Astrocyte (in vitro differentiated cells and primary cell): ENCODE measurements at regions not wholly inside any gene's neighbourhood (a gene's known extent, or its start where the extent isn't known, plus 50 kb on each side); places are given as distances from the start of the nearest gene placed in this dataset.

Source experiments
- DNase-seq: peaks from one replicate; pipeline ENCODE4 v3.0.0-alpha.2; 2010; ENCODE audit warnings: low read depth
- FAIRE-seq: peaks from 2 replicates; lab custom pipeline; 2011; peaks lifted over from hg19 to GRCh38; lab: Jason Lieb, UNC
- H2AFZ ChIP-seq: 2 replicates; pipeline ENCODE4 v1.6.0; 2012; ENCODE audit warnings: low read depth, low read length, inconsistent platforms
- H3K27ac ChIP-seq: 2 replicates; pipeline ENCODE4 v1.5.1; 2011; ENCODE audit warnings: low read depth, low read length, inconsistent platforms
- H3K27me3 ChIP-seq: 2 replicates; pipeline ENCODE4 v1.6.0; 2011; ENCODE audit warnings: low read length, inconsistent platforms; ENCODE audit not compliant: insufficient read depth
- H3K36me3 ChIP-seq: 2 replicates; pipeline ENCODE4 v1.5.1; 2011; ENCODE audit warnings: low read length, inconsistent platforms; ENCODE audit not compliant: insufficient read depth
- H3K4me1 ChIP-seq: 2 replicates; pipeline ENCODE4 v1.5.1; 2011; ENCODE audit warnings: low read length, inconsistent platforms; ENCODE audit not compliant: insufficient read depth
- H3K4me2 ChIP-seq: 2 replicates; pipeline ENCODE4 v1.6.0; 2012; ENCODE audit warnings: low read length, inconsistent platforms
- H3K4me3 ChIP-seq: 2 replicates; pipeline ENCODE4 v1.5.1; 2011; ENCODE audit warnings: low read depth, mild to moderate bottlenecking, low read length, inconsistent platforms; ENCODE audit not compliant: insufficient read depth
- H3K79me2 ChIP-seq: 2 replicates; pipeline ENCODE4 v1.6.0; 2012; ENCODE audit warnings: mild to moderate bottlenecking, low read length, inconsistent platforms; ENCODE audit not compliant: insufficient read depth
- H3K9ac ChIP-seq: 2 replicates; pipeline ENCODE4 v1.6.0; 2012; ENCODE audit warnings: mild to moderate bottlenecking, low read length, inconsistent platforms
- H3K9me3 ChIP-seq: 2 replicates; pipeline ENCODE4 v1.5.1; 2012; ENCODE audit warnings: low read depth, mild to moderate bottlenecking, low read length, inconsistent platforms; ENCODE audit not compliant: insufficient read depth
- H4K20me1 ChIP-seq: 2 replicates; pipeline ENCODE4 v1.6.0; 2012; ENCODE audit warnings: low read length, inconsistent platforms; ENCODE audit not compliant: insufficient read depth
- H3K27ac Mint-ChIP-seq: one replicate; pipeline ENCODE4 v1.8.0; 2021; ENCODE audit warnings: mild to moderate bottlenecking, mixed read lengths; ENCODE audit not compliant: unreplicated experiment
- H3K27me3 Mint-ChIP-seq: one replicate; pipeline ENCODE4 v1.8.0; 2021; ENCODE audit warnings: low read depth, mixed read lengths; ENCODE audit not compliant: unreplicated experiment
- H3K36me3 Mint-ChIP-seq: one replicate; pipeline ENCODE4 v1.8.0; 2021; ENCODE audit warnings: low read depth, mixed read lengths; ENCODE audit not compliant: unreplicated experiment
- H3K4me1 Mint-ChIP-seq: one replicate; pipeline ENCODE4 v1.8.0; 2021; ENCODE audit warnings: low read depth, mixed read lengths; ENCODE audit not compliant: unreplicated experiment
- H3K4me3 Mint-ChIP-seq: one replicate; pipeline ENCODE4 v1.8.0; 2021; ENCODE audit warnings: mild to moderate bottlenecking, moderate library complexity, mixed read lengths; ENCODE audit not compliant: unreplicated experiment
- H3K9me3 Mint-ChIP-seq: one replicate; pipeline ENCODE4 v1.8.0; 2021; ENCODE audit warnings: mild to moderate bottlenecking, mixed read lengths; ENCODE audit not compliant: unreplicated experiment
- CTCF ChIP-seq: IDR thresholded peaks from 2 replicates; pipeline ENCODE4 v1.5.1; 2011; ENCODE audit warnings: low read depth, mild to moderate bottlenecking, inconsistent platforms, low read length, moderate library complexity; ENCODE audit not compliant: insufficient read depth
- EZH2 ChIP-seq: IDR thresholded peaks from 2 replicates; pipeline ENCODE4 v1.6.1; 2012; ENCODE audit warnings: mild to moderate bottlenecking, low read length, inconsistent platforms; ENCODE audit not compliant: insufficient read depth

- no peak for FAIRE-seq
These were observed 264.7 kb upstream of the CCNG1 start for GRCh38 chr5:163172540-163173338.

GRCh38 chr5:163177971-163178370 is 259.4 kb upstream of the CCNG1 start:
- H3K4me1 Mint-ChIP-seq, result no peaks in the 10 kb centered on the region
- H3K9ac ChIP-seq, result no peak overlapping the region
- no peaks in the 10 kb centered on the region for H3K36me3 ChIP-seq
- H3K36me3 Mint-ChIP-seq, result no peaks in the 10 kb centered on the region
- no peak overlapping the region for H3K4me3 ChIP-seq
- FAIRE-seq, result no peak
- H4K20me1 ChIP-seq, result no peaks in the 10 kb centered on the region
- no peak overlapping the region for H2AFZ ChIP-seq
- no peaks in the 10 kb centered on the region for H3K9me3 ChIP-seq
- no peaks in the 10 kb centered on the region for H3K79me2 ChIP-seq
- TF ChIP-seq CTCF, result no peak
- no peak for TF ChIP-seq EZH2
- H3K4me2 ChIP-seq, result no peak overlapping the region
- H3K27me3 Mint-ChIP-seq, result no peaks in the 10 kb centered on the region
- no peaks in the 10 kb centered on the region for H3K4me1 ChIP-seq
- H3K27ac Mint-ChIP-seq, result no peak overlapping the region
- H3K9me3 Mint-ChIP-seq, result no peaks in the 10 kb centered on the region
- DNase-seq, result no peak
- H3K4me3 Mint-ChIP-seq, result no peak overlapping the region
- no peak overlapping the region for H3K27ac ChIP-seq
- no peaks in the 10 kb centered on the region for H3K27me3 ChIP-seq

More at GRCh38 chr5:163172540-163173338, 264.7 kb upstream of the CCNG1 start:
- Histone ChIP-seq H3K4me2 (no peak overlapping the region), H3K79me2 (no peaks in the 10 kb centered on the region), H3K36me3 (no peaks in the 10 kb centered on the region), H3K27me3 (no peaks in the 10 kb centered on the region), H2AFZ (no peak overlapping the region), H3K9ac (no peak overlapping the region), H3K27ac (no peak overlapping the region), H4K20me1 (no peaks in the 10 kb centered on the region), H3K4me1 (no peaks in the 10 kb centered on the region), H3K4me3 (no peak overlapping the region), H3K9me3 (no peaks in the 10 kb centered on the region)
- Mint-ChIP-seq H3K9me3 (peaks cover 7% of the 10 kb centered on the region), H3K27me3 (no peaks in the 10 kb centered on the region), H3K36me3 (no peaks in the 10 kb centered on the region), H3K4me3 (no peak overlapping the region), H3K4me1 (no peaks in the 10 kb centered on the region), H3K27ac (no peak overlapping the region)
- TF ChIP-seq CTCF (no peak), EZH2 (no peak)
- DNase-seq, result no peak

GRCh38 chr5:163185315-163185714 is 252.1 kb upstream of the CCNG1 start:
- H3K79me2 ChIP-seq, result no peaks in the 10 kb centered on the region
- H3K36me3 Mint-ChIP-seq, result no peaks in the 10 kb centered on the region
- H3K9me3 ChIP-seq, result peaks cover 2% of the 10 kb centered on the region
- no peak overlapping the region for H3K9ac ChIP-seq
- H3K27ac Mint-ChIP-seq, result no peak overlapping the region
- no peak overlapping the region for H2AFZ ChIP-seq
- no peak overlapping the region for H3K4me3 Mint-ChIP-seq
- no peaks in the 10 kb centered on the region for H3K36me3 ChIP-seq
- H3K4me2 ChIP-seq, result no peak overlapping the region
- H3K27me3 ChIP-seq, result no peaks in the 10 kb centered on the region
- H3K27ac ChIP-seq, result no peak overlapping the region
- H3K4me3 ChIP-seq, result no peak overlapping the region
- peaks cover 9% of the 10 kb centered on the region for H3K4me1 Mint-ChIP-seq
- TF ChIP-seq CTCF (no peak), EZH2 (no peak)
- DNase-seq (no peak), FAIRE-seq (no peak)
- no peaks in the 10 kb centered on the region for H3K9me3 Mint-ChIP-seq
- no peaks in the 10 kb centered on the region for H4K20me1 ChIP-seq
- H3K4me1 ChIP-seq, result no peaks in the 10 kb centered on the region
- no peaks in the 10 kb centered on the region for H3K27me3 Mint-ChIP-seq
